BE2C (cell line): ENCODE measurements at regions not wholly inside any gene's neighbourhood (a gene's known extent, or its start where the extent isn't known, plus 50 kb on each side); places are given as distances from the start of the nearest gene placed in this dataset.
"Not testable (repeated sequence)": the region's sequence is repeated elsewhere in the genome, so short reads cannot be mapped to it uniquely, and the experiment has no call there.

ENCODE experiments used
- DNase-seq: peaks from one replicate; pipeline ENCODE4 v3.0.0-alpha.2; 2020
- H3K27me3 ChIP-seq: fragments of 250-450 bp; sonication (Bioruptor Pico); 2 replicates; pipeline ENCODE4 v1.5.1; 2020; ENCODE audit warnings: mild to moderate bottlenecking
- H3K36me3 ChIP-seq: fragments of 250-450 bp; sonication (Bioruptor Pico); 2 replicates; pipeline ENCODE4 v1.5.1; 2020; ENCODE audit warnings: mild to moderate bottlenecking
- H3K4me1 ChIP-seq: fragments of 250-450 bp; sonication (Bioruptor Pico); 2 replicates; pipeline ENCODE4 v1.5.1; 2020
- H3K4me3 ChIP-seq: 2 replicates; pipeline ENCODE4 v1.5.1; 2011; ENCODE audit warnings: low read depth, low read length
- H3K9me3 ChIP-seq: fragments of 250-450 bp; sonication (Bioruptor Pico); 2 replicates; pipeline ENCODE4 v1.5.1; 2020
- TF ChIP-seq, protein P1 (sequence below): IDR thresholded peaks from 2 replicates; pipeline ENCODE4 v1.5.1; 2012; ENCODE audit warnings: mild to moderate bottlenecking, low read depth, low read length

DNA sequence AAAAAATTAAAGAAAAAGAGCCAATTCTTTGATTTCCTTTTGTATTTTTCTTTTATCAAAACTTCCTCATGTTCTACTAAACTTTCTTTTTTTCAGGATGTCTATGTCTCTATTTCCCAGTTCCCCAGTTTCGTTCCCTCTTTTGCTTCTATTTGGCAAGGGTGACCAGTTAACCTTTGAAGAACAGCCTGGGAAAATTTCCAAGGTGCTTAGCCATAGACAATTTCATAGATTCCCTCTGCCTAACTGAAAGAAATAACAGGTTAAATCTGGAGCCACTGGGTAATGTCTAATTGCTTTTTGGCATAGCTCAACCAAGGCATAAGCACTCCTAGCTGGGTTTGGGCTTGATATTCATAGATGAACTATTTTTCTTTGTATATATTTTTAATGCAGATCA, 272.3 kb downstream of the ADGRL2 start:
- TF ChIP-seq, protein P1, sequence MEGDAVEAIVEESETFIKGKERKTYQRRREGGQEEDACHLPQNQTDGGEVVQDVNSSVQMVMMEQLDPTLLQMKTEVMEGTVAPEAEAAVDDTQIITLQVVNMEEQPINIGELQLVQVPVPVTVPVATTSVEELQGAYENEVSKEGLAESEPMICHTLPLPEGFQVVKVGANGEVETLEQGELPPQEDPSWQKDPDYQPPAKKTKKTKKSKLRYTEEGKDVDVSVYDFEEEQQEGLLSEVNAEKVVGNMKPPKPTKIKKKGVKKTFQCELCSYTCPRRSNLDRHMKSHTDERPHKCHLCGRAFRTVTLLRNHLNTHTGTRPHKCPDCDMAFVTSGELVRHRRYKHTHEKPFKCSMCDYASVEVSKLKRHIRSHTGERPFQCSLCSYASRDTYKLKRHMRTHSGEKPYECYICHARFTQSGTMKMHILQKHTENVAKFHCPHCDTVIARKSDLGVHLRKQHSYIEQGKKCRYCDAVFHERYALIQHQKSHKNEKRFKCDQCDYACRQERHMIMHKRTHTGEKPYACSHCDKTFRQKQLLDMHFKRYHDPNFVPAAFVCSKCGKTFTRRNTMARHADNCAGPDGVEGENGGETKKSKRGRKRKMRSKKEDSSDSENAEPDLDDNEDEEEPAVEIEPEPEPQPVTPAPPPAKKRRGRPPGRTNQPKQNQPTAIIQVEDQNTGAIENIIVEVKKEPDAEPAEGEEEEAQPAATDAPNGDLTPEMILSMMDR, result no peak
- H3K27me3 ChIP-seq, result no peaks in the 10 kb centered on the region
- no peak overlapping the region for H3K4me3 ChIP-seq
- H3K36me3 ChIP-seq, result no peaks in the 10 kb centered on the region
- H3K9me3 ChIP-seq, result no peaks in the 10 kb centered on the region
- H3K4me1 ChIP-seq, result no peaks in the 10 kb centered on the region
- DNase-seq, result no peak

GRCh38 chr1:82065916-82066315, 265.2 kb downstream of the ADGRL2 start:
- H3K4me1 ChIP-seq, result no peaks in the 10 kb centered on the region
- H3K9me3 ChIP-seq, result no peaks in the 10 kb centered on the region
- no peak for DNase-seq
- H3K36me3 ChIP-seq, result no peaks in the 10 kb centered on the region
- TF ChIP-seq, protein P1, result no peak
- no peaks in the 10 kb centered on the region for H3K27me3 ChIP-seq
- H3K4me3 ChIP-seq, result no peak overlapping the region

- Histone ChIP-seq H3K36me3 (no peaks in the 10 kb centered on the region), H3K4me3 (no peak overlapping the region), H3K4me1 (no peaks in the 10 kb centered on the region), H3K9me3 (no peaks in the 10 kb centered on the region), H3K27me3 (no peaks in the 10 kb centered on the region)
- TF ChIP-seq, protein P1, result no peak
- no peak for DNase-seq
These were observed 264.0 kb downstream of the ADGRL2 start for GRCh38 chr1:82064691-82065090.

DNA sequence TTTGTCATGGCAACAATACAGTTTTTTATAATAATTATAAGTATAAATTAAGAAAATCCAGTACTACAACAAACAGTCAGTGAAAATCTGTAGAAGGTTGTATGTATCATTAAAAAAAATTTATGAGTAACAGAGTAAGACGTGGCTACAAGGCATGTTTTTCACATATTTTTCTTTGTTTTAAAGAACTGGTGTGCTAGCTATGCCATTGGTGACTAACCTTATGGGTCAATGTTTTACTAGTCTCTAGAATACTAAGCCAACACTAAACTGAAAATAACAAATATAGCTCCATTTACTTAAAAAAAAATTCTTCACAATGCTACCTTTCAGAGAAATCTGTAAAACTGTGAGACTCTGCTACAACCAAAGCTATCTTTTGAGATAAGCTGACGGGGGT, 261.5 kb downstream of the ADGRL2 start:
- H3K4me3 ChIP-seq, result no peak overlapping the region
- no peaks in the 10 kb centered on the region for H3K9me3 ChIP-seq
- TF ChIP-seq, protein P1, result no peak
- H3K4me1 ChIP-seq, result no peaks in the 10 kb centered on the region
- no peaks in the 10 kb centered on the region for H3K36me3 ChIP-seq
- DNase-seq, result no peak
- H3K27me3 ChIP-seq, result no peaks in the 10 kb centered on the region

DNA sequence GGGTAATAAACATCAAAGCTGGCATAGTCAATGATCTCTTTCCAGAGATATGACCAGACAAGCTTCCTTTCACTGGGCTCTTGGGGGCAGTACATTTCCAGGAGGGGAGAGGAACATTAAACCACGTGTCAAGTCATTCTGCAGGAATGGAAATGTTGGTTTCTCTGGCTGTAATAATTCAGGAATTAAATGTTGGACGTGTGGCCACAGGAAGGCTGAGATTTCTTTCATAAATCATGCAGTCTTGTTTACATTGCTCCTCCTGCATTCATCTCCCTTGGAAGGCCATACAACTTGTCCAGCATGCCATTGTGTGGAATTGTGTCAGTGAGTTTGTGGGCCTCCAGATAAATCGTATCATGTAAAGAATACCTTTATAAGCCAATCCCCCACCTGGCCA, 259.2 kb downstream of the ADGRL2 start:
- Histone ChIP-seq H3K4me1 (no peaks in the 10 kb centered on the region), H3K27me3 (no peaks in the 10 kb centered on the region), H3K9me3 (no peaks in the 10 kb centered on the region), H3K4me3 (no peak overlapping the region), H3K36me3 (no peaks in the 10 kb centered on the region)
- DNase-seq, result no peak
- TF ChIP-seq, protein P1, result no peak

DNA sequence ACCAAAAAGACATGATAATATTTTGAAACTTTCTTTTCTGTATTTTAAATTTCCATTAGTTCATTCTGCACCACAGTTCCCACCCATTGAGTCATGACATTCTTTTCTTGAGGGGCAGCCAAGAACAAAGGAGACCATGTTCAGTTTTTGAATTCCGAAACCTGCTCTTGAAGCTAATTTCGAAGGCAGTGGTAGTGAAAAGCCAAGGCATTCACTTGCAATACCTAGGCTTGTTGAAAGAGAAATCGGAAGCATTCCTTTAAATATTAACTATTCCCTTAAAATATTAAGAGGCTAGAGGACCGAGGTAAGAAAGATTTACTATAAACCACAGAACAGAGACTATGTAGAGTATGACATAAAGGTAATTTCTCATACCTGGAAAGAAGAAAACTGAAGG, 256.3 kb downstream of the ADGRL2 start:
- no peaks in the 10 kb centered on the region for H3K36me3 ChIP-seq
- H3K27me3 ChIP-seq, result no peaks in the 10 kb centered on the region
- TF ChIP-seq, protein P1, result no peak
- no peak overlapping the region for H3K4me3 ChIP-seq
- no peaks in the 10 kb centered on the region for H3K9me3 ChIP-seq
- H3K4me1 ChIP-seq, result no peaks in the 10 kb centered on the region
- DNase-seq, result no peak

GRCh38 chr1:82055375-82055774, 254.6 kb downstream of the ADGRL2 start:
- not testable (repeated sequence) for H3K27me3 ChIP-seq, H3K4me3 ChIP-seq, H3K4me1 ChIP-seq, DNase-seq, H3K9me3 ChIP-seq, H3K36me3 ChIP-seq
